ENCODE measurements at regions not wholly inside any gene's neighbourhood (a gene's known extent, or its start where the extent isn't known, plus 50 kb on each side); places are given as distances from the start of the nearest gene placed in this dataset.

GRCh38 chr6:150764334-150765066 is 101.0 kb upstream of the MTHFD1L start:
- no peak for TF ChIP-seq CTCF (IDR thresholded peaks at IDR 0.05; ENCODE audit: insufficient read depth, low read length, poor library complexity, severe bottlenecking)
- no peak for TF ChIP-seq EZH2phosphoT487 (conservative IDR thresholded peaks at IDR 0.05; ENCODE audit: low read length)

All from SU-DHL-6 (cell line).